ENCODE measurements at regions not wholly inside any gene's neighbourhood (a gene's known extent, or its start where the extent isn't known, plus 50 kb on each side); places are given as distances from the start of the nearest gene placed in this dataset.

GRCh38 chr7:137135654-137136350, 207.7 kb downstream of the PTN start:
- no peaks in the 10 kb centered on the region for H3K4me1 ChIP-seq
- H3K27me3 ChIP-seq = no peaks in the 10 kb centered on the region
- no peaks in the 10 kb centered on the region for H3K36me3 ChIP-seq
- no peak overlapping the region for H3K27ac ChIP-seq
- 63 to 68% methylated on average over 3 of the region's 3 CpGs for WGBS, 2 donors
- no peak for DNase-seq
- intact Hi-C loops (cut with DNase I) = no loop called here
- no peak overlapping the region for H3K4me3 ChIP-seq (replicated peaks in 1 of 3)
- TF ChIP-seq POLR2A (IDR thresholded peaks at IDR 0.05) (no peak), CTCF (IDR thresholded peaks at IDR 0.05) (no peak)
- no peaks in the 10 kb centered on the region for H3K9me3 ChIP-seq

- Histone ChIP-seq H3K4me3 (replicated peaks in 1 of 3) (no peak overlapping the region), H3K27ac (no peak overlapping the region), H3K27me3 (no peaks in the 10 kb centered on the region), H3K4me1 (no peaks in the 10 kb centered on the region), H3K36me3 (no peaks in the 10 kb centered on the region), H3K9me3 (no peaks in the 10 kb centered on the region)
- intact Hi-C loops (cut with DNase I) = no loop called here
- 85 to 93% methylated on average over 3 of the region's 3 CpGs for WGBS, 2 donors
- TF ChIP-seq CTCF (IDR thresholded peaks at IDR 0.05) = no peak
- TF ChIP-seq POLR2A (IDR thresholded peaks at IDR 0.05) = no peak
- no peak for DNase-seq
Observed at GRCh38 chr7:137130751-137131158, 212.8 kb downstream of the PTN start.

GRCh38 chr7:137129025-137129424, 214.5 kb downstream of the PTN start:
- H3K9me3 ChIP-seq = no peaks in the 10 kb centered on the region
- no peak overlapping the region for H3K4me3 ChIP-seq (replicated peaks in 1 of 3)
- TF ChIP-seq POLR2A (IDR thresholded peaks at IDR 0.05) (no peak), CTCF (IDR thresholded peaks at IDR 0.05) (no peak)
- intact Hi-C loops (cut with DNase I) = no loop called here
- WGBS, 2 donors = 85 to 93% methylated on average over 4 of the region's 4 CpGs
- no peaks in the 10 kb centered on the region for H3K27me3 ChIP-seq
- H3K36me3 ChIP-seq = no peaks in the 10 kb centered on the region
- no peak for DNase-seq
- no peak overlapping the region for H3K27ac ChIP-seq
- no peaks in the 10 kb centered on the region for H3K4me1 ChIP-seq

GRCh38 chr7:137127806-137128205, 215.7 kb downstream of the PTN start:
- Histone ChIP-seq H3K27ac (no peak overlapping the region), H3K9me3 (no peaks in the 10 kb centered on the region), H3K4me1 (no peaks in the 10 kb centered on the region), H3K27me3 (no peaks in the 10 kb centered on the region), H3K4me3 (replicated peaks in 1 of 3) (no peak overlapping the region), H3K36me3 (no peaks in the 10 kb centered on the region)
- WGBS, 2 donors = 81 to 84% methylated on average over 2 of the region's 2 CpGs
- intact Hi-C loops (cut with DNase I) = no loop called here
- TF ChIP-seq CTCF (IDR thresholded peaks at IDR 0.05) (no peak), POLR2A (IDR thresholded peaks at IDR 0.05) (no peak)
- DNase-seq = no peak

- 47 to 53% methylated on average over 1 of the region's 1 CpG for WGBS, 2 donors
Observed at GRCh38 chr7:137127058-137127457, 216.5 kb downstream of the PTN start.

More at GRCh38 chr7:137127058-137127457, 216.5 kb downstream of the PTN start:
- H3K4me1 ChIP-seq = no peaks in the 10 kb centered on the region
- TF ChIP-seq CTCF (IDR thresholded peaks at IDR 0.05) (no peak), POLR2A (IDR thresholded peaks at IDR 0.05) (no peak)
- no peaks in the 10 kb centered on the region for H3K36me3 ChIP-seq
- H3K4me3 ChIP-seq (replicated peaks in 1 of 3) = no peak overlapping the region
- intact Hi-C loops (cut with DNase I) = no loop called here
- no peak for DNase-seq
- no peak overlapping the region for H3K27ac ChIP-seq
- H3K27me3 ChIP-seq = no peaks in the 10 kb centered on the region
- no peaks in the 10 kb centered on the region for H3K9me3 ChIP-seq
